ENCODE measurements at regions not wholly inside any gene's neighbourhood (a gene's known extent, or its start where the extent isn't known, plus 50 kb on each side); places are given as distances from the start of the nearest gene placed in this dataset.

- no peak overlapping the region for H3K27ac ChIP-seq (ENCODE audit: low read depth, low read length)
- no peaks in the 10 kb centered on the region for H3K4me1 ChIP-seq (ENCODE audit: control insufficient read depth, low read length)
- no peak overlapping the region for H3K4me2 ChIP-seq (ENCODE audit: low read length)
- no peaks in the 10 kb centered on the region for H3K79me2 ChIP-seq (ENCODE audit: control insufficient read depth, low read length)
- no peaks in the 10 kb centered on the region for H3K27me3 ChIP-seq (ENCODE audit: control insufficient read depth, low read length)
- no peaks in the 10 kb centered on the region for H3K9me2 ChIP-seq (replicated peaks; ENCODE audit: control insufficient read depth, low read length)
- no peak for TF ChIP-seq EZH2phosphoT487 (IDR thresholded peaks at IDR 0.05; ENCODE audit: borderline replicate concordance, low read length)
- no peak for TF ChIP-seq CTCF (IDR thresholded peaks at IDR 0.05; ENCODE audit: low read depth, low read length, poor library complexity, severe bottlenecking)
- H4K20me1 ChIP-seq (ENCODE audit: control insufficient read depth, insufficient read depth, low read depth, low read length), result no peaks in the 10 kb centered on the region
- no peak overlapping the region for H3K4me3 ChIP-seq (ENCODE audit: low read length)
- no peaks in the 10 kb centered on the region for H3K9me3 ChIP-seq (ENCODE audit: control insufficient read depth, insufficient read depth, low read length)
- H3F3A ChIP-seq (ENCODE audit: control insufficient read depth, insufficient read depth), result no peaks in the 10 kb centered on the region
- no peaks in the 10 kb centered on the region for H3K36me3 ChIP-seq (ENCODE audit: control insufficient read depth, low read length)
Measured at GRCh38 chr4:124902001-124902515, 189.5 kb upstream of the ANKRD50 start.

GRCh38 chr4:124899997-124900396 is 187.5 kb upstream of the ANKRD50 start:
- Histone ChIP-seq H3K79me2 (ENCODE audit: control insufficient read depth, low read length) (no peaks in the 10 kb centered on the region), H3K4me1 (ENCODE audit: control insufficient read depth, low read length) (no peaks in the 10 kb centered on the region), H3K4me2 (ENCODE audit: low read length) (no peak overlapping the region), H4K20me1 (ENCODE audit: control insufficient read depth, insufficient read depth, low read depth, low read length) (no peaks in the 10 kb centered on the region), H3K36me3 (ENCODE audit: control insufficient read depth, low read length) (no peaks in the 10 kb centered on the region), H3K4me3 (ENCODE audit: low read length) (no peak overlapping the region), H3K9me2 (replicated peaks; ENCODE audit: control insufficient read depth, low read length) (no peaks in the 10 kb centered on the region), H3F3A (ENCODE audit: control insufficient read depth, insufficient read depth) (no peaks in the 10 kb centered on the region), H3K27me3 (ENCODE audit: control insufficient read depth, low read length) (no peaks in the 10 kb centered on the region), H3K9me3 (ENCODE audit: control insufficient read depth, insufficient read depth, low read length) (no peaks in the 10 kb centered on the region), H3K27ac (ENCODE audit: low read depth, low read length) (no peak overlapping the region)
- TF ChIP-seq EZH2phosphoT487 (IDR thresholded peaks at IDR 0.05; ENCODE audit: borderline replicate concordance, low read length) (no peak), CTCF (IDR thresholded peaks at IDR 0.05; ENCODE audit: low read depth, low read length, poor library complexity, severe bottlenecking) (no peak)

- no peak overlapping the region for H3K4me2 ChIP-seq (ENCODE audit: low read length)
- H3K27me3 ChIP-seq (ENCODE audit: control insufficient read depth, low read length), result no peaks in the 10 kb centered on the region
- H3K4me1 ChIP-seq (ENCODE audit: control insufficient read depth, low read length), result no peaks in the 10 kb centered on the region
- H3K27ac ChIP-seq (ENCODE audit: low read depth, low read length), result no peak overlapping the region
- H3K4me3 ChIP-seq (ENCODE audit: low read length), result no peak overlapping the region
- no peaks in the 10 kb centered on the region for H3F3A ChIP-seq (ENCODE audit: control insufficient read depth, insufficient read depth)
- H3K79me2 ChIP-seq (ENCODE audit: control insufficient read depth, low read length), result no peaks in the 10 kb centered on the region
- TF ChIP-seq EZH2phosphoT487 (IDR thresholded peaks at IDR 0.05; ENCODE audit: borderline replicate concordance, low read length) (no peak), CTCF (IDR thresholded peaks at IDR 0.05; ENCODE audit: low read depth, low read length, poor library complexity, severe bottlenecking) (no peak)
- H3K36me3 ChIP-seq (ENCODE audit: control insufficient read depth, low read length), result no peaks in the 10 kb centered on the region
- no peaks in the 10 kb centered on the region for H4K20me1 ChIP-seq (ENCODE audit: control insufficient read depth, insufficient read depth, low read depth, low read length)
- no peaks in the 10 kb centered on the region for H3K9me3 ChIP-seq (ENCODE audit: control insufficient read depth, insufficient read depth, low read length)
- H3K9me2 ChIP-seq (replicated peaks; ENCODE audit: control insufficient read depth, low read length), result no peaks in the 10 kb centered on the region
Measured at GRCh38 chr4:124890522-124890921, 178.0 kb upstream of the ANKRD50 start.

Data from DOHH2 (cell line).